Ecto neural progenitor cell (in vitro differentiated cells): ENCODE measurements at regions not wholly inside any gene's neighbourhood (a gene's known extent, or its start where the extent isn't known, plus 50 kb on each side); places are given as distances from the start of the nearest gene placed in this dataset.
"Not testable (repeated sequence)": the region's sequence is repeated elsewhere in the genome, so short reads cannot be mapped to it uniquely, and the experiment has no call there.

ENCODE experiments used
- DNase-seq: peaks from one replicate; pipeline ENCODE4 v3.0.0-alpha.2; 2018; ENCODE audit warnings: low spot score

GRCh38 chr10:121379013-121379412 is 219.2 kb downstream of the FGFR2 start:
- DNase-seq = no peak

GRCh38 chr10:121380211-121380610 is 218.0 kb downstream of the FGFR2 start:
- no peak for DNase-seq

- not testable (repeated sequence) for DNase-seq
Observed at GRCh38 chr10:121382029-121382520, 216.2 kb downstream of the FGFR2 start.

- DNase-seq = no peak
Observed at GRCh38 chr10:121385136-121385535, 213.1 kb downstream of the FGFR2 start.

- DNase-seq = no peak
Observed at GRCh38 chr10:121392657-121393056, 205.6 kb downstream of the FGFR2 start.

DNA sequence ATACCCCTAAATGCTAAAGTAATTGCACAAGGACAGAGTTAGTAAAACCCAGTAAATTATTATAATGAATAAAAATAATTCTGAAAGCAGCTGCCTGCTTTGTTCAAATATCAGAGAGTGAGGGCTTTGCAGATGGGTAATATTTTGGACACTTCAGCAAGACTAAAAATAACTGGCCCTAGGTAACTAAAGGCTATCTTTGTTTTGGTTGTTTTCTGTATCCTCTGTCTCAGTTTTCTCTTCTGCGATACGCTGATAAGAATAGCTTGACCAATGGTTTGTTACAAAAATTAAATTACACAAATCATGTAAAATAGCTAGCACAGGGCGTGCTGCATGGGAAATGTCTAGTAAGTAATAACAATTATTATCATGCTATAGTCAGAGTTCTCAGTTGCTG is 204.7 kb downstream of the FGFR2 start:
- no peak for DNase-seq

GRCh38 chr10:121400507-121400906 is 197.7 kb downstream of the FGFR2 start:
- not testable (repeated sequence) for DNase-seq

DNA sequence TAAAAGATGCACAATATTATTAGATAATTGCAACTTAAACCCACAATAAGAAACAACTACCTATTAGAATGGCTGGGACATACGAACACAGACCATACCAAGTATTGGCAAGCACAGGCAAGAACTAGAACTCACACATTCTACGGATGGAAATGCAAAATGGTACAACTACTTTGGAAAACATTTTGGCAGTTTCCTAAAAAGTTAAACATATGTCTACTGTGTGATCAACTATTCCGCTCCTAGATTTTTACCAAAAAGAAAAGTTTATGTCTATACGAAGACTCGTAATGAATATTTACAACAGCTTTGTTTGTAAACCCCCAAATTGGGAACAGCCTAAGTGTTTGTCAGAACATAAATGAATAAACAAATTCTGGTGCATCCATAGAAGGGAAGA is 194.7 kb downstream of the FGFR2 start:
- no peak for DNase-seq

GRCh38 chr10:121404611-121405010 is 193.6 kb downstream of the FGFR2 start:
- DNase-seq = no peak

DNA sequence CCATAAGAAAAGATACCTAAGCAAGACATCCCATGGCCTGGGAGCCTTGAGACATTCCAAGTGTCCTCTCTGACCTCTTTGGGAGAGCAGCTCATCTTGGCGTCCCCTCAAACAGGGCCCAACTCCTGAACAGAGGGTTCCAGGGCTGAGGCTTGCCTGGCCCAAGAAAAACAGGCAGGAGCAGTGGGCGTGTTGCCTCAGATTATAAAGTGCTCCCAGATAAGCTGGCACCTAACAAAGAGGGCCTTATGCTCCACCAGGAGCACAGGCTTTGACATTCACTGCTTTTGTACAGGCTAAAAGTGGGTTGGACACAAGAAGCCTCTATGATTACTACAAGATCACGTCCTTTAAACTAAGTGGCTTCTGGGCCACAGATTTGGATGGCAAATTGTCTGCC is 193.1 kb downstream of the FGFR2 start:
- DNase-seq = no peak

DNA sequence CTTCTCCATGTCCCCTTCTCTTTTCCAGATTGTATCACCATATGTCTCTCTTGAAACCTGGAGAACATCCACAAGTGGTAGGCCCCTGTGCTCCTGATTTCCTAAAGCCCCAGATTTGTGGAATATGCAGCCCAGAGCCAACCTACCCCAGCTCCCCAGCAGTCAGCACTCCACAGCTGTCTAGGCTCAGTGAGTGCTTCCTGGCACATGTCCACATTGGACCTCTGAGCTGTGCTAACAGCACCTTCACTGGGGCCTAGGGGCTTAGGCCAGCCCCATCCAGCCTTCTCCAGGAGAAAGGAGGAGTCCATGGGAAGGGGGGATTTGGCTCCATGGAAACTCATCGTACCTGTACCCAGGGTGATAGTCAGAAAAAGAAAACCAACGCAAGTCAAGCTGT is 192.7 kb downstream of the FGFR2 start:
- DNase-seq = no peak

GRCh38 chr10:121405953-121406352 is 192.3 kb downstream of the FGFR2 start:
- no peak for DNase-seq

DNA sequence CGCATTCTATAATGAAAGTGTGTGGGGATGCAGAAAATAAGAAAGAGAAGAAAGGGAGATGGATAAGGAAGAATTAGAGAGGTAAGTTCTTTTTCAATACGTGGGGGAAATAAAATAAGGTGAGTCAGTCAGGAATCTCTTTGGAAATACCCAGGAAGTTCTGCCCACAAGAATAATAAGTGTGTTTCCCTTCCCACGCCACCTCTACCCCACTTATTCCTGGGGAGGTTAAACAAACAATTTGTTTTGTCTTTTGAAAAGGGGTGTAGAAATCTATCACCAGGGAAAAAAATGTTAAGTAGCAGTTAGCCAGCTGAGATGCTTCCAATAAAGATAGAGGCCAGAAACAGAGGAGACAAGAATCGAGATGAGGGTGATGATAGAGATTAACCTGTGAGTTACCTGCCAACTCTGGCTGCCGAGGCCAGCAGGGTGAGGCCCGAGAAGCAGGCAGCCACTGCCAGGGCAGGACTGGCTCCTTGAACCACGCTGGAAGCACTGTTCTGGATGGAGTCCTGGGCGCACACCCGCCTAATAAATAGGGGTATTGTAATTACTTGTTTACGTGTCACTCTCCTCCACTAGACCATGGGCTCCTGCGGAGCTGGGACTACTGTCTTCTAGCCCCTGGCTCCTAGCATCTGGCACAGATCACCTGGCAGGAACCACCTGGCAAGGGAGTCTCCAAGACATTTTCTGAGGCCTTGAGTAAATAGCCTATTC is 191.3 kb downstream of the FGFR2 start:
- no peak for DNase-seq

- DNase-seq = no peak
Observed at GRCh38 chr10:121409466-121410104, 188.7 kb downstream of the FGFR2 start.

- DNase-seq = no peak
Observed at GRCh38 chr10:121411004-121411403, 187.2 kb downstream of the FGFR2 start.

DNA sequence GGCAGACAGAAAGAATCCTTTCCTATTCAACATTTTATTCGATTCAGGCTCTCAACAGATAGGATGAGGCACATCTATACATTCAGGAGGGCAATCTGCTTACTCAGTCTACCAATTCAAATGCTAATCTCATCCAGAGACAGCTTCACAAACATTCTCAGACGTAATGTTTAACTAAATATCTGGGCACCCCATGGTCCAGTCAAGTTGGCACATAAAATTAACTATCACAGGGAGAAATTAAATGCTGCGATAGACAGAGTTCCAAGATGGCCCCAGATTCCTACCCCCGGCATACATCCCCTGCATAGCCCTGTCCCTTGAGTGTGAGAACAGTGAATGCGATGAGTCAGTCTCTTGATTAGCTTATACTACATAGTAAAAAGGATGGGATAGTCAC is 184.3 kb downstream of the FGFR2 start:
- no peak for DNase-seq

- DNase-seq = no peak
Observed at GRCh38 chr10:121414366-121415062, 183.7 kb downstream of the FGFR2 start.

GRCh38 chr10:121415063-121415399 is 183.2 kb downstream of the FGFR2 start:
- no peak for DNase-seq

GRCh38 chr10:121416071-121416470 is 182.2 kb downstream of the FGFR2 start:
- no peak for DNase-seq

DNA sequence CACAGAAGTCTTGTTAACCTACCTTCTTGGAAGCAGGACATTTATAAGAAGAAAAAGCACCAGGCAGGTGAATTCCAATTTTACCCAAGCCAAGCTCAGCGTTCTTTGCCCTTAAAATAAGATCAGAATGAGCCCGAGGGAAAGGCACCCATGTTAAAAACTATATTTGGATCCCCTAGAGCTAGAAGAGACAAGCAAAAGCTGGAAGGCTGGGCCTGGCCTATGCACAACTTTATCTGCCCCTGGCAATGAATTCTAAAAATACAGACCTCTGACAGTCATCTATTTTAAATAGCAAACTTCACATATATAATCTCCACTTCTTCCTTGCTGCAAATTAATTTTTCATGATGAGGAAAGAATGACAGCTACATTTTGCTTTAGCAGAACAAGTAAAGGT is 180.9 kb downstream of the FGFR2 start:
- no peak for DNase-seq

GRCh38 chr10:121418126-121418777 is 180.0 kb downstream of the FGFR2 start:
- no peak for DNase-seq

- DNase-seq = no peak
Observed at GRCh38 chr10:121420006-121420405, 178.2 kb downstream of the FGFR2 start.

DNA sequence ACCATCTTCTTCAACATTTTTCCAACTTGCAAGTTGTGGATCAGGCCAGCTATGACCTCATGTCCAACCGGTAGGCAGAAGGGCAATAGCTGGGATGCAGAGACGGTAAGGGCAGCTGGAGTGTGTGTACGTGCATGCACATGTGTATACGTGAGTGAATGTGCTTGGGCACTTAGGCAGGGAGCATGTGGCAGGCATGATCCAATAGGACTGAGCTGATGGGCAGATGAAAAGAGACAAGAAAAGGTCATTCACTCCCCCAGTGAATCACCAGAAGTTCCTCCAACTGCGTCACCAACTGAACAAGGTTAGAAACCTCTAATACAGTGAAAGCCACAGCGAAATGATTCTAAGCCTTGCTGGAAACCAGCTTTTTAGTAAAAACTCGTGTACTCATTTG is 176.1 kb downstream of the FGFR2 start:
- DNase-seq = no peak
